HuH-7 (cell line): ENCODE measurements at regions not wholly inside any gene's neighbourhood (a gene's known extent, or its start where the extent isn't known, plus 50 kb on each side); places are given as distances from the start of the nearest gene placed in this dataset.

ENCODE experiments used
- DNase-seq: peaks from one replicate; pipeline ENCODE4 v3.0.0; 2011; ENCODE audit warnings: low spot score

DNA sequence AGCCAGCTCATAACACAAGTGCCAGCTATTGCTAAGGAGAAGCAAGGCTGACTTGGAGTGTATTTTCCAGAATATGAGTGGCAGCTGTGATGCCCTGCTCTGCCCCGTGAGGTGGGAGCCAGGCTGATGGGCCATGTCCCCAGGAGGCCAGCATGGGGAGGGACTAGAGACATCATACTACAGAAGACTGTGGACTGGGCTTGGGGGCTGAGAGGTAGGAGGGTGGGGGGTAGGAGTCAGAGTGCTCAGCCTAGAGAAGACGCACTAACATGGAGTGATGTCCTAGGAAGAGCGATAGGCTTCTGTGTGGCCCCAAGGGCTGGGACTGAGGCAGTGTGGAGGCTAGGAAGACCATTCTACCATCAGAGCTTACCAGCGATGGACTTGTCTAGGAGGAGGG lies 143.7 kb downstream of the WSCD1 start:
- DNase-seq, result no peak

DNA sequence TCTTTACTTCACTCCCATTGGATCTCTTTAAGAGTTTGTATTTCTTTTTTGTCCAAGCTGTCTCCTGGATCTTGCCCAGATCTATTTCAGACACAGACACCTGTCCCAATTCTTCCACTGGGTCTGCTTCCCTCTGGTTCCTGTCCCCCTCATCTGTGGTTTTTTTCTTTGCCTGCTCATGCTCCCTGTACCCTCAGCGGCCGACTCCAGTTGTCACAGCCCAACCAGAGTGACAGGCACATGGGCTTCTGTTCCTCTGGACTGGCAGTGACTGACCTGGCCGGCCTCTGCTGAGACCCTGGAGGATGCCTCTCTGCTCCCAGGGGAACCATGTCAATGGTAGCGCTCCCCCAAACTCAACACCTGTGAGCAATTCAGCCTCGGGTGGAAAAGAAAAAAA lies 142.6 kb downstream of the WSCD1 start:
- no peak for DNase-seq

DNA sequence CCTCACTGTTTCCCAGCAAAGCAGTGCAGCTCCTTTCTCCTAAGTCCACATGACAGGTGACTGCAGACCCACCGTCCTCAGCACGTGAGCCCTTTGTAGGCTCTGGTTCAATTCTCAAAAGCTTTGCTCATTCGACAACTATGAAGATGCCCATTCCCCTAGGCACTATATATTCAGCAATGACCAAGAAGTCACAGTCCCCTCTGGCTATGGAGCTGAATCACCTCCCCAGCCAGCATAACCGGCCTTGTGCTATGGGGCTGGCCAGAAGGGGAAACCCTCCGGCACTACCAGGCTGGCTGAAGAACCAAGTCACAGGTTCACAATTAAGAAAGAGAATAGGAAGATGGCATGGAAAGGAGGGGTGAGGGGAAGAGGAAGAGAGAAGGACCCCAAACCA lies 139.7 kb downstream of the WSCD1 start:
- no peak for DNase-seq

DNA sequence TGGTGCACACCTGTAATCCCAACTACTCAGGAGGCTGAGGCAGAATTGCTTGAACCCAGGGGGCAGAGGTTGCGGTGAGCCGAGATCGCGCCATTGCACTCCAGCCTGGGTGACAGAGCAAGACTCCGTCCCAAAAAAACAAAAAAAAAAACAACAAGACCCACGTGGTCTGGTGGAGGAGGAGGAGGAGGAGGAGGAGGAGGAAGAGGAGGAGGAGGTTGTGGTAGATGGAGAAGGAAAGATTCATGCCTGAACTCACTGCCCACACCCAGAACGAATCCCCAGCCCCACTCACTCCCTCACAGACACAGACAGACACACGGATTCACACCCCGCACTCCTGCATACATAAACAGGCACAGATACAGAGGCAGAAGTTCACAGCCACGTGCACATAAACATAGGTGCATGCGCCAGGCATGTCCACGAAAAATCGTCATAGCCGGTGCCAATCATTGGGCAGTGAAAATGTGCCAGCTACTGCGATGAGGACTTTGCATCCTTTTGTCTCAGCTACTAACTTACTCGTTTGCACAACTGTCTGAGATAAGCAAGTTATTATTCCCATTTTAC lies 138.5 kb downstream of the WSCD1 start:
- DNase-seq, result no peak

DNA sequence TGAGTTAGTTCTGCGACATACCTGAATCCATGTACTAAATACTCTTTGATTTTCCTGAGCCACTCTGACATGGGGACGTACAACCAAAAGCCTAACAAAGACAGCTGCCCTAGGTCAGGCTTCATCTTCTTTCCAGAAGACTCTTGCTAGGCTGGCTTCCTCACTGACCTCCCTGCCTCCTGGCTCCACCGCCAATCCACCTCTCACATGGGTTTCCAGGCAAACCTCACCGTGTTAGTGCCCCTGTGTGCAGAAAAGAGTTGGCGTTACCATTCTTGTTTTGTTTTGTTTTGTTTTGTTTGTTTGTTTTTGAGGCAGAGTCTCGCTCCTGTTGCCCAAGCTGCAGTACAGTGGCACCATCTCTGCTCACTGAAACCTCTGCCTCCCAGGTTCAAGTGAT lies 135.3 kb downstream of the WSCD1 start:
- no peak for DNase-seq

DNA sequence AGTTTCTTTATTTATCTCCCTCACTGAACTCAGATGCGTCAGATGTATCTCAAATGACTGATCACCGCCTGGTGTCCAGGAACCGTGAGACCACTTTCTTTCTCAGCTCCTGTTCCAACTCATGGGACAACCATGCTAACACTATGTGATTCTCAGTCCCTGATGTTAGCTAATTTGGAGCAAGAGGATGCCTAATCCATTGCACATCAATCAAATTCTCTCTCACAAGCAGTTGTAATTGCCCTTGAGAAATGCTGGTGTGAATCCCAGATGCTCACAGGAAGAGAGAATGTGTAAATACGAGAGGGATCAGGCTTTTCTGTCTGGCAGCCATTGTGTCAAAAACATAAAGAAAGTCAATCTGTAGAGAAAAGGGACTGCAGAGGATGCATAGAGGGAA lies 134.9 kb downstream of the WSCD1 start:
- no peak for DNase-seq

DNA sequence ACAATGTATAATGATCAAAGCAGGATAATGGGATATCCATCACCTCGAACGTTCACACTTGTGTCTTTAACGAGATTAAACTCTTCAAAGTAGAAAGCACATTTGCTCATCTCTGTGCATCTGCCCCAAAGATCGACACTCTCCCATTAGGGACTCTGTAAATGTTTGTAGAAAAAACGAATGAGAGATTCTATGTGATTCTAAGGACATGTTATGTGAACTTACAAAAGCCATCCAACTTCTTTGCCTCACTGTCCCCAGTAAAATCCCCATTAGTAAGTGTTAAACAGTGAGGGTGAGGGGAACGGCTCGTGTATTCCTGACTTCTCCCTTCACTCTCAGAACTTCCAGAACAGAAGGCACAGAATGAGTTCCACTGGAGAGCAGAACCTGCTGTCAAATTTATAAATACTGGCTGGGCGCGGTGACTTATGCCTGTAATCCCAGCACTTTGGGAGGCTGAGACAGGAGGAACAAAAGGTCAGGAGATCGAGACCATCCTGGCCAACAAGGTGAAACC lies 134.1 kb downstream of the WSCD1 start:
- DNase-seq, result no peak

DNA sequence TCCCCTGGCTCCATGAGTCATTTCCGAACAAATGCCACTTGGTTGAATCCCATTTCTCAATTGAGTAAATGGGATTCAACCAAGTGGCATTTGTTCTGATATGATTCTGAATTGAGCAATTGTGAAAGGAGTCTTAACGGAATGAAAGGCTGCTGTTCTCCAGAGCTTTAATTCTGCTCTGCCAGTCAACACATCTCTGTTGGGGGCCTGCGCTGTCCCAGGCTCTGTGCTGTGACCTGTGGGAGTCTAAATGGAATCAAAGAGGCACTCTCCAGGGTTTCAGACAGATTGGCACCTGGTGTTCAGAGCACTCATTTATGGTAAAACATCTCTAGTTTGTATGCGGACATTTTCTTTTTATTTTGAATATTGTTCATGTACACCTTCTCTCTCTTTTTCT lies 126.2 kb downstream of the WSCD1 start:
- no peak for DNase-seq

DNA sequence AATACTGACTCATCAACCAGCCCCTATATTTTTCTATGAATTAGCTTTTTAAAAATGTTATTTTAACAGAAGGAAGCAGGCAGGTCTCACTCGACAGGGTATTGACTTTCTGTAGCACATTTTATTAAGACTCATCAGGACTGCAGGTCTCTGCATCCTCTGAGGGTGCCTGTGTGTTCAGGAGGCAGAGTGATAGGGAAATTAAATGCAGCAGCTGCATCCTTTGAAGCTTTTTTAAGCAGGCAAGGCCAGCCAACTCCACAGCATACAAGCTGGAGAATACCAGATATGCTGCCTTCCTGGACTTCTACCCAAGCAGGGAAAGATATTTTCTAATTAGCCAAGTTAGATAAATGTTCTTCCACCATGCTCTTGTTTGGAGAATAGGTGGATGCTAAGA lies 124.9 kb downstream of the WSCD1 start:
- DNase-seq, result no peak

DNA sequence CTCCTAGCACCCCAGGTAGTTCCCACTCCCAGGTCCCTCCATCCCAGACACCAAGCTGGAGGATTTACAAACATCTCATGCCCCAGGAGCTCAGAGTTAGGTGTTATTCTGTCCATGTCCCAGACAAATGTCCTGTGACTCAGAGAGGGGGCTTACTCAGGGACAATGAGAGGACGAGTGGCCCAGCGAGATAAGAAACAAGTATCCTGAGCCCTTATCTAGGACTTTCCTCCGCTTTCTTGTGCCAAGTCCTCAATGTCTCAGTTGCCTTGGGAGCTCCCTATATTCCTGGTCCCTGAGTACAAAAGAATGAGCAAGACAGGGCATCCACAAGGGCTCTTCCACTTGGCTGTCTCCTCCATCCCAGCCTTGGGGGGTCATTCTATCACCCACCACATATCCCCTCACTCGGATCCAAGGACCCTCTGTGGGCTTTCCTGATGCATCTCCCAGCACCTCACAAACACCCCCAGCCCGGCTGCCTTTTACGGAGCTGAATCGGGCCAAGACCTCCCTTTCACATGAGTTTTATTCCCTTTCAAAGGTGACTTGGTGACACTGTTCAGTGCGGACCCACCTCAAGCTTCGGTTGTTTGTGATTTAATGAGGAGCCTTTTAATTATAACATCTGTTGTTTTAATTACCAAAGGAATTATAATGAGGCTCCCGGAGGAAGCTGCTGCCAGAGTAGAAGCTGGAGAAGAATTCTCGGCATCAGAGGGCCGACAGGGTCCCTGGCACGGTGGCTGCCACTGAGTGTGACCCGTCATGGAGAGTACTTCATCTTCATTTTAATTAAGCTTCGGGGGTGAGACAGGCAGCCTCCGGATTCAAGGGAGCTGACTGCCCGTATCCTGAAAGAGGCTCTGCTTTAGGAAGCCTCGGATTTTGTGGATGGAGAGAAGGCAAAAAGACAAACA lies 121.5 kb downstream of the WSCD1 start:
- no peak for DNase-seq

DNA sequence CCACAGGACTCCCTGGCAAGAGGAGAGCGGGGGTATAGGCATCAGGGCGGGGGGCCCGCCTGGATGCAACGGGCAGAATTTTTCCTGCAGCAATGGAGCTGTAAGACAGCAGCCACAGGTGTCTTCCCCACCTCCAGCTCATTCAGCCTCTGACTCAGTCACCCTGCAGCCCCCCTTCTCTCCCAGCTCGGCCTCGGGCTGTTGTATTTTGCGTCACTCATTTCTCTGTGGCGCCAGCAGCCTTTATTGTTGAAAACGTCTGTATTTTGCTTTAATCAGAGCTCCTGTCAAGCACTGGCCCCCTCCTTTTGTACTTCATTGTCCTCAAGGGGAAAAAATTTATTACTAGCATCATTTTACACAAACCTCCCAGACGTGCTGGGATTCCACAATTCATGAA lies 117.7 kb downstream of the WSCD1 start:
- no peak for DNase-seq

DNA sequence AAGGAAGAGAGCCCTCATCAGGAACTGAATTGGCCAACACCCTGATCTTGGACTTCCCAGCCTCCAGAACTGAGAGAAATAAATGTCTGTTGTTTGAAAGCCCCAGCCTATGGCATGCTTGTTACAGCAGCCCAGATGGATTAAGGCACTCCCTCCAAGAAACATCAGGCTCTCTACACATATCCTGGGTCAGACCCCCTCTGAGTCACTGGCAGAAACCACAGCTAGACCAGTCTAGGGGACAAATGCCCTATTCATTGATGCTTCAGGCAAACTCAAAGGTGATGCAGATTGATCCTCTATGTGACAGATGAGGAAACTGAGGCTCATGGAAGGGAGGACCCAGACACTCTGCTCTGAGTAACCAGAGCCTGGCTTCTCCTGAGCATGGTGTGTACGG lies 116.8 kb downstream of the WSCD1 start:
- DNase-seq, result no peak

DNA sequence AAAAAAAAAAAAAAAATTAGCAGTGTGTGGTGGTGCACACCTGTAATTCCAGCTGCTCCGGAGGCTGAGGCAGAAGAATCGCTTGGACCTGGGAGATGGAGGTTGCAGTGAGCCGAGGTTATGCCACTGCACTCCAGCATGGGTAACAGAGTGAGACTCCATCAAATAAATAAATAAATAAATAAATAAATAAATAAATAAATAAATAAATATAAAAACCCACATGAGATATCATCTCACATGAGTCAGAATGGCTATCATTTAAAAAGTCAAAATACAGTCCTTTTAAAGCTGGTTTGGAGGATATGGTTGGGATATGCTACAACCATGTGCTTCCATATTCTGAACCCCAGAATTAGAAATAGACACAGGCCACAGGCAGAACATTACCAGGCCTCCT lies 114.3 kb downstream of the WSCD1 start:
- DNase-seq, result no peak

DNA sequence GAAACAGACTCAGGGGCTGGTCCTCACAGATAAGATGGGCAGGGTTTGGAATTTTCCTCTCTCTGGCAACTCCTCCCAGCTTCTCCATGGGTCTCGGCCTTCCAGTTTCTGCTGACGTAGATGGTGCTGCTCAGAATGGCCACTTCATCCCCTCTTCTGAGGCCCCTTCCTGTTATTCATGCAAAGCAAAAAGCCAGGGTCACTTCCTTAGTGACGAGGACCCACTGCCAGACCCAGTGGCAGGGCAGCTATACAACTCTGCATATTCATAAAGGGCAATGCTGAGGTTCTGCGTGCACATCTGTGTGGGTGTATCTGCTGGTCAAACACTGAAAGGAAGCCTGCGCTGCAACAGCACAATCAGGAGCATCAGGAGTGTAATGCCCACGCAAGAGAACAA lies 108.8 kb downstream of the WSCD1 start:
- no peak for DNase-seq

DNA sequence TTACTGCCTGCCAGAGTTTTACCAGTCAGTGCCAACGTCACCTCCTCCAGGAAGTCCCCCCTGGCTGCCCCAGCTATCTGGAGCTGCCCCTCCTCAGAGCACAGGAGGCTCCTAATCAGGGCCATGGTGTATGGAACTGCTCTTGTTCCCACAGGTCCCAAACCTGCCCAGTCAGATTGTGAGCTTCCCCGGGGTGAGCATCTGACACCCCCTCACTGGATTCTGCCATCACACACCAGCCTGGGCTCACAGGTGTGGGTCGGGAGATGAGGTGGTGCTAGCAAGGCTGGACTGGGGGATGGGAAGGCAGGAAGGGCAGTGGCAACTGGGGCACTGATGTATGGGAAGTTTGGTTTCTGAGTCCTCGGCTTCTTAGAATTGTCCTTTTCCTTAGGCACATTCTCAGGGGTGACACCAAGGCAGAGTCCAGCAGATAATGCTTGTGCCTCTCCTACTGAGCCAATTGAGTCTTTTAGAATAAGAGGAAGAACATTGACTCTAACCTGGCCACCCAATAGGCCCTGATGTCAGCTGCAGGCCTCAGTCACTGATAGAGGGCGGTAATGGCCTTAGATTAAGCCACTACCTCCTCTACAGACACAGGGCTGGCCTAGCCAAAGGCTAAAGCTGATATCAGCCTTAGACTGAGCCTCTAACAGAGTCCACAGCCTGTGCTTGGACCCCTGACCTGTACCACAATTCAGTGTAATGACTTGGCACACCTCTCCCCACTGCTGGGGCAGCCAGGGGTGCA lies 107.9 kb downstream of the WSCD1 start:
- no peak for DNase-seq
